ENCODE measurements at regions not wholly inside any gene's neighbourhood (a gene's known extent, or its start where the extent isn't known, plus 50 kb on each side); places are given as distances from the start of the nearest gene placed in this dataset.
A peak's percentile ranks its signal among the peaks of the same experiment; 100 is the strongest.
"Not testable (repeated sequence)": the region's sequence is repeated elsewhere in the genome, so short reads cannot be mapped to it uniquely, and the experiment has no call there.

DNA sequence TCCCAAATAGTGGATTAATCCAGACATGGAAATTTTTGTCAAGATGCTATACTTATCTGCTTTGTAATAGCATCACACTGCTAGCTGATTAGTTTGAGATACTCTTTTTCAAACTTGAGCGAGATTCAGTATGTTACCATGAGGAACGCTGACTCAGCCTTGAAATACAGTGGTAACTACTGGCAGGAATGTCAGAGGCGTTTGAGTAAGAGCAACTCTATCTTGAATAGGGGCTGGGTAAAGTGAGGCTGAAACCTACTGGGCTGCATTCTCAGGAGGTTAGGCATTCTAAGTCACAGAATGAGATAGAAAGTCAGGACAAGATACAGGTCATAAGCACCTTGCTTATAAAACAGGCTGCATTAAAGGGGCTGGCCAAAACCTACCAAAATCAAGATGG, 2519.6 kb downstream of the ARAP2 start:
- no peak for DNase-seq (ENCODE audit: low read depth, low spot score)

- no peak for DNase-seq (ENCODE audit: low read depth, low spot score)
Measured at GRCh38 chr4:33725861-33726260, 2518.5 kb downstream of the ARAP2 start.

DNA sequence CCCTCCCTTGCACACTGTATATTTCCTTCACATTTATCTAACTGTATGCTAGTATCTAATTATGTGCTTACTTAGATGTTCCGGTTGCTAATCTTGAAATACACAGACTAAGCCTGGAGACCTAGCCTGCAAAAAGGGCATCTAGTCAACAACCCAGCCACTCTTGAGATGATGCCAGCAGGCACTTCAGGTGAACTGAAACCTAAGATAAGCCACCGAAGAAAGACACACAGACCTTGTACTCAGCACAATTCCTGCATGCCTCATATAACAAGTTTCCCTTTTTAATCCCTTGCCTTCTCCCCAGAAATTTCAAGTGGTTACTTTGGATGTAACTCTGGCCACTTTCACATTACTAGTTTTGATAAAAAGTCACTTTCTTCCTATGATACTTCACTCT, 2506.6 kb downstream of the ARAP2 start:
- no peak for DNase-seq (ENCODE audit: low read depth, low spot score)

DNA sequence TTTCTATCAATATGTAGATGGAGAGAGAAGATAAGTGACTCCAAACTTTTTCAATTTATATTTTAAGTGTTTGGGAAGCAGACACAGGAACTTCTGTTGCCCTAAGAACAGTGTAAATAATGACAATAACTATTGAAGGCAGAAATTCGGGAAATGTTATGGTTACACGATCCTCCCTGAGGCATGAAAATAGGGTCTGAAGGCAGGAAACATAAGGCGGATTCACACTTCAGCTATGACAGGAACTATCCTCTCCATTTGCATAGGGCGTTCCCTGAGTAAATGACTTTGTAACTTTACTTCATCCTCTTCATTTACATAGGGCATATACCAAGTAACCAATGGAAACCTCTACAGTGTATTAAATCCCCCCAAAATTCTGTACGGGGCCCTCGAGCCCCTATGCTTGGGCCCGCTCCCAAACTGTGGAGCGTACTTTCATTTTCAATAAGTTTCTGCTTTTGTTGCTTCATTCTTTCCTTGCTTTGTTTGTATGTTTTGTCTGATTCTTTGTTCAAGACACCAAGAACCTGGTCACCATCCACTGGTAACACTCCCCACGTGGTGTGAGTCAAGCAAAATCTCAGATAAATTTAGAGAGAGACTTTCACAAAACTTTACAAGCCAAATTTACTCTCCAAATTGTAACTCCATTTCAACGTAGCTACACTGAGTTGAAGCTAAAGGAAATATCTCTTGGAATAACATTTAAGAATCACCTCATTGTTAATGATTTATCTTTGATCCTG, 2504.3 kb downstream of the ARAP2 start:
- no peak for DNase-seq (ENCODE audit: low read depth, low spot score)

DNA sequence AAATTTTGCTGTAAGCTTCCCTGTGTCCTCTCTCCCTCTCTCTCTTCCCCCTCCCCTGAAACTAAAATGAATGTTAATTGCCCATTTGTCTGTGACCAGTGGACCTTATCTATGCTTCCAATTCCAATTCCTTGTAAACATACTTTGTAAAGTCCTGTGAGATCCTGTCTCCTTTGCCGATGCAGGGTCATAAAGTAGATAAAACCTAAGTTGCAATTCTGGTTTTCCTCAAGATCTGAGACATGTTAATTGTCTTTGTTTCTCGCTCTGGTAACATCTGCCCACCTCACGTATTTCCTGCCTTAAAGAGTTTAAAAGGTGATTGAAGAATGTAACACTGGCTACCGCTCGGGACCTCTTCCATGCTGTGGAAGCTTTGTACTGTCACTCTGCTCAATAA, 2503.4 kb downstream of the ARAP2 start:
- DNase-seq (ENCODE audit: low read depth, low spot score) = not testable (repeated sequence)

- no peak for DNase-seq (ENCODE audit: low read depth, low spot score)
Measured at GRCh38 chr4:33746979-33747378, 2497.3 kb downstream of the ARAP2 start.

GRCh38 chr4:33751050-33751449, 2493.3 kb downstream of the ARAP2 start:
- no peak for DNase-seq (ENCODE audit: low read depth, low spot score)

GRCh38 chr4:33772582-33772981, 2471.7 kb downstream of the ARAP2 start:
- no peak for DNase-seq (ENCODE audit: low read depth, low spot score)

DNA sequence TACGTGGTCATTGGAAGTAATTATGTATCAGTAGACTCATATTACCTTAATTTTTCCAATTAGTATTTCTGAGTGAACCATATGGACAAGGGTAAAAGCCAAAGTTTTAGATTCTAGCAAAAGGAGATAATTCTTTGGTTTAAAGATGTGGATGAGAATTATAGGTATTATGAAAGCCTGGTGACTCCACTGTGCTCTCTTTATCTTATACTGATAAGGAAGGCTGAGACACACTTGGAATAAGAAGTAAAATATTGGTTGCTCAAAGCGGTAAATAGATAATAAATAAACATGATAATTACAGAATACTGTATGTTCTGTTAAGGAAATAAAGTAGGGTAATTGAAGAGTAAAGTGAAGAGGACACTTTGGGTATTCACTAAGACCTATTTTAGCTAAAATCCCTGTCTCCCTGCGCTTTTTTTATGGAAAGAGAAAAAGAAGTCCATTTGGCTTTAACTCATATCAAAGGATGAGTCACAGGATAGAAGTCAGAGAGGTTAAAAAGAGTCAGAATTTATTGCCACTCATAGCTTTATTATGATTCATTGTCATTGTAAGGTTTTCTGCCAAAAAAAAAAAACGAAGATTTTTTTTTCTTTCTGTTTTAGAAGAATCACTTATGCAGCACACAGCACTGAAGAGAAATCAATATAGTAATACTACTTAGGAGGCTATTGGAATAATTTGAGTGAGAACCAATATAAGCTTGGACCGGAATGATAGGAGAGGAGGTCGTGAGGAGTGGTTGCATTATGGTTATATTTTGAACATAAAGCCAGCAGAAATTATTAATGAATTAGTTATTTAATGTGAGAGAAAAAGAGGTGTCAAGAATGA, 2463.1 kb downstream of the ARAP2 start:
- DNase-seq (ENCODE audit: low read depth, low spot score) = no peak

- DNase-seq (ENCODE audit: low read depth, low spot score) = no peak
Measured at GRCh38 chr4:33785843-33786242, 2458.5 kb downstream of the ARAP2 start.

- no peak for DNase-seq (ENCODE audit: low read depth, low spot score)
Measured at GRCh38 chr4:33802578-33802977, 2441.7 kb downstream of the ARAP2 start.

GRCh38 chr4:33825685-33826084, 2418.6 kb downstream of the ARAP2 start:
- DNase-seq (ENCODE audit: low read depth, low spot score) = no peak

DNA sequence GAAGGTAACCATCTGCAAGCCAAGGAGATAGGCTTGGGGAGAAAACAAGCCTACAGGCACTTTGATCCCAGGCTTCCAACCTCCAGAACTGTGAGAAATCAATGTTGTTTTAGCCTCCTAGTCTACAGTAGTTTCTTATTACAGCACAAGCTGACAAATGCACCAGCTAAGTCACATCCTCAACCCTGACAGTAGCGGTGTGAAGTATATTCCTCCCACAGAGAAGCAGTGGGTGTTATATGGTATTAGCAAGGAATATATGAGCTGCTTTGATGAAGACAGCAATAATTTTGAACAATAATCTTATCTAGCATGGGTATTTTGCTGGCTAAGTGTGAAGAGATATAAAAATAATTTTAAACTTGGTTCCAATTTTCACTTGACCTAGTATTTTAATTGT, 2415.0 kb downstream of the ARAP2 start:
- not testable (repeated sequence) for DNase-seq (ENCODE audit: low read depth, low spot score)

- no peak for DNase-seq (ENCODE audit: low read depth, low spot score)
Measured at GRCh38 chr4:33831442-33832066, 2412.8 kb downstream of the ARAP2 start.

DNA sequence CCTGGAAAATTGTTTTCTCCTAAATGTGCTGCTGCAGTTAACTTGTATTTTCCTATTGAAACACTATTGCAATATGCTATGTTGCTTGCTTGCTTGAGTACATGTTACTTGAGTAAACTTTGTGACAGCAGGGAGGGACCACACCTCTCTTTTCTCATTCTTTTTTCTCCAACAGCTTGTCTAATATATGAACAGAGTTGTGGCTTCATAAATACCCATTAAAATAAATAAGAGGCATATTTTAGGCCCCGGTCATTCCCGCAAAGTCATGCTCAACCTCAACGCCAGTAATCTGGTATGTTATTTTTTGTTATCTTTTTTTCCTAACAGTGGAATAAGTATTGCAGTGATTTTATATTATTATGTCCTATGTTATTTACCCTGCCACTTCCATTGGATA, 2408.6 kb downstream of the ARAP2 start:
- DNase-seq (ENCODE audit: low read depth, low spot score) = not testable (repeated sequence)

DNA sequence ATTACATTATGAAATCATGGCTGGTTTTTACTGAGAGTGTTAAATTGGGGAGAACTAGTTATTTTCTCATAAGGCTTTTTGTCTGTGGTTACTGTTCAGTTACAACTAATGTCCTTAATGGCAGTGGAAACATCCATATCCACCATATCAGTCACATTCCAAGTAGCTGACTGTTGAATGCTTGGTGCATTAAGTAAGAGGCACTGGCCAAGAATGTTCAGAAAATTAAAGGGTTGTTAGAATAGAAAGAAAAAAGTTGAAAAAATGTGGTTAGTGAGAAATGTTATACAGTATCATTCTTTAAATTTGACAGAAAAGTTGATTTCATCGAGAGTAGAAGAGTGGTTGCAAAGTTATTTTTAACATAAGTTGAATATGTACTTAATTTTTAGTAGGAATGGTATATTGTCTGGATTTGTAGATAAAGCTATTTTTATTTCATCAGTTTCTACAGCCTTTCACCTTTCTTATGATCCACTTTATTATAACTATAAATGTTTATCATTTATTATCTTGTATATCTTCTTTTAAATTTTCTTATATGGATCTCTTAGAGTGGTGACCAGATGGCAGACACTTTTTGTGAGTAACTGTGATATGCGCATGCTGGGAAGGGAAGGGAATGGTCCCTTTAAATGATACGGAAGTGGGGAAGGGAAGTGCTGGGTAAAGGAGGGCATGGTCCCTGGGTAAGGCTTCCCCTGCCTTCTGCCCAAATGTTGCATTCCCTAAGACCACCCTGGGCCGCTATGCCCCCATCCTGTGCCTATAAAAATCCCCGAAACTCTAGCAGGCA, 2407.1 kb downstream of the ARAP2 start:
- DNase-seq (ENCODE audit: low read depth, low spot score) = no peak

- DNase-seq (ENCODE audit: low read depth, low spot score) = peak; percentile 45
Measured at GRCh38 chr4:33841120-33841519, 2403.2 kb downstream of the ARAP2 start.

- no peak for DNase-seq (ENCODE audit: low read depth, low spot score)
Measured at GRCh38 chr4:33850371-33850902, 2393.9 kb downstream of the ARAP2 start.

- not testable (repeated sequence) for DNase-seq (ENCODE audit: low read depth, low spot score)
Measured at GRCh38 chr4:33853670-33854069, 2390.6 kb downstream of the ARAP2 start.

DNA sequence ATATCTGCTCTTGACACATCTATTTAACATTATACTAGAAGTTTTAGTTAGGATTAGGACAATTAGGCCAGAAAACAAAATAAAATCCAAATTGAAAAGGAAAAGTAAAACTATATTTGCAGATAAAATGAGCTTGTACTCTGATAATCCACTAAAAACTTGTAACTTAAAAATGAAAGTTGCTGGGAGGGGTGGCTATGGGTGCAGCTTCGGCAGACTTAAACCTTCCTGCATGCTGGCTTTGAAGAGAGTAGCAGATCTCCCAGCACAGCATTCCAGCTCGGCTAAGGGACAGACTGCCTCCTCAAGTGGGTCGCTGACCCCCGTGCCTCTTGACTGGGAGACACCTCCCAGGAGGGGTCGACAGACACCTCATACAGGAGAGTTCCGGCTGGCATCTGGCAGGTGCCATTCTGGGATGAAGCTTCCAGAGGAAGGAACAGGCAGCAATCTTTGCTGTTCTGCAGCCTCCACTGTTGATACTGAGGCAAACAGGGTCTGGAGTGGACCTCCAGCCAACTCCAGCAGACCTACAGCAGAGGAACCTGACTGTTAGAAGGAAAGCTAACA, 2379.9 kb downstream of the ARAP2 start:
- DNase-seq (ENCODE audit: low read depth, low spot score) = no peak

GRCh38 chr4:33873791-33874190, 2370.5 kb downstream of the ARAP2 start:
- DNase-seq (ENCODE audit: low read depth, low spot score) = no peak
